MCF 10A (cell line): ENCODE measurements at regions not wholly inside any gene's neighbourhood (a gene's known extent, or its start where the extent isn't known, plus 50 kb on each side); places are given as distances from the start of the nearest gene placed in this dataset.

Experiments
- BruUV-seq: library from RNA; stranded (reverse); fragments of 400-500 nt; replicated peaks from 2 replicates; lab custom pipeline; 2021; lab: Mats Ljungman, UMichigan
- CTCF ChIA-PET: fragments of 300-600 bp; sonication (Branson Sonifier 250); formaldehyde crosslinking; extraction: SDS; loops from one replicate; lab custom pipeline; 2021; ENCODE audit warnings: antibody characterized with exemption, inconsistent platforms; lab: Yijun Ruan, JAX
- POLR2A ChIA-PET: fragments of 300-600, 350-650 bp; sonication (Branson Sonifier 250); formaldehyde crosslinking; extraction: SDS; loops from one replicate; lab custom pipeline; 2020; ENCODE audit warnings: antibody characterized with exemption, inconsistent platforms; lab: Yijun Ruan, JAX
- DNase-seq: peaks from one replicate; pipeline ENCODE4 v3.0.0-alpha.2; 2018; ENCODE audit not compliant: unreplicated experiment
- H3K27ac Mint-ChIP-seq: one replicate; pipeline ENCODE4 v1.8.0; 2022; ENCODE audit warnings: mild to moderate bottlenecking, low read depth, mixed read lengths; ENCODE audit not compliant: unreplicated experiment
- H3K27me3 Mint-ChIP-seq: one replicate; pipeline ENCODE4 v1.8.0; 2022; ENCODE audit warnings: mixed read lengths; ENCODE audit not compliant: insufficient read depth, unreplicated experiment
- H3K36me3 Mint-ChIP-seq: one replicate; pipeline ENCODE4 v1.8.0; 2022; ENCODE audit warnings: mild to moderate bottlenecking, moderate library complexity, mixed read lengths; ENCODE audit not compliant: insufficient read depth, unreplicated experiment
- H3K4me1 Mint-ChIP-seq: one replicate; pipeline ENCODE4 v1.8.0; 2022; ENCODE audit warnings: mixed read lengths; ENCODE audit not compliant: insufficient read depth, unreplicated experiment
- H3K4me3 Mint-ChIP-seq: one replicate; pipeline ENCODE4 v1.8.0; 2022; ENCODE audit warnings: mild to moderate bottlenecking, moderate library complexity, mixed read lengths; ENCODE audit not compliant: unreplicated experiment
- H3K9me3 Mint-ChIP-seq: one replicate; pipeline ENCODE4 v1.8.0; 2022; ENCODE audit warnings: mixed read lengths; ENCODE audit not compliant: unreplicated experiment
- intact Hi-C: fragments of 100-400 bp; cut with micrococcal nuclease; formaldehyde crosslinking; loops from 2 replicates; pipeline ENCODE4 v1.14.1; 2022
- TF ChIP-seq, protein P1 (sequence below): fragments of 200-600 bp; IDR thresholded peaks from one replicate; pipeline ENCODE4 v1.8.0; 2022; ENCODE audit warnings: antibody characterized with exemption, mild to moderate bottlenecking; ENCODE audit not compliant: unreplicated experiment

DNA sequence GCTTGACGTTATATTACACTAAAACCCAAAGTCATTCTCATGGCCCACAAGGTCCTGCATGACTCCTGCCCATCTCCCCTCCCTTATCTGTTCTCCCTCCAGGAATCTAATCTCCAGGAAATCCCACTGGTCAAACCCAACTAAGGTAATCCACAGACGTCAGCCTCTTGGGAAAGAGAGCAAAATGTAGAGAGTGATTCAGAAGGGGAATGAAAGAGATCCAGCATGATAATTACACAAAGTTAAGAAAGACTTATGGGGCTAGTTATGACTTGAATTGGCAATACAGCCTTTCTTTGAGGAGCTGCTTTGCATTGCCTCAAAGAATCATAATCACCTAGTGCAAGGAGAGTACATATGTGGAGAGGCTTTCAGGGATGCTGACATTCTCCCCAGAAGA, 137.8 kb upstream of the MYRIP start:
- intact Hi-C loops, result no loop called here
- H3K4me3 Mint-ChIP-seq, result no peak overlapping the region
- POLR2A ChIA-PET, result interaction anchor here (1.2 to 1.6 kb wide), 5 partner anchors 10 to 640 kb away, joined by 3 to 6 read pairs (median 3); no protein-coding TSS in a partner anchor
- H3K4me1 Mint-ChIP-seq, result peaks cover 15% of the 10 kb centered on the region
- H3K36me3 Mint-ChIP-seq, result no peaks in the 10 kb centered on the region
- H3K27me3 Mint-ChIP-seq, result no peaks in the 10 kb centered on the region
- H3K27ac Mint-ChIP-seq, result no peak overlapping the region
- no TSS peak for BruUV-seq
- CTCF ChIA-PET, result interaction anchor here (0.5 to 4.3 kb wide), 6 partner anchors 22 to 506 kb away, joined by 3 to 41 read pairs (median 4); no protein-coding TSS in a partner anchor
- DNase-seq, result peak; percentile 73
- TF ChIP-seq, protein P1, sequence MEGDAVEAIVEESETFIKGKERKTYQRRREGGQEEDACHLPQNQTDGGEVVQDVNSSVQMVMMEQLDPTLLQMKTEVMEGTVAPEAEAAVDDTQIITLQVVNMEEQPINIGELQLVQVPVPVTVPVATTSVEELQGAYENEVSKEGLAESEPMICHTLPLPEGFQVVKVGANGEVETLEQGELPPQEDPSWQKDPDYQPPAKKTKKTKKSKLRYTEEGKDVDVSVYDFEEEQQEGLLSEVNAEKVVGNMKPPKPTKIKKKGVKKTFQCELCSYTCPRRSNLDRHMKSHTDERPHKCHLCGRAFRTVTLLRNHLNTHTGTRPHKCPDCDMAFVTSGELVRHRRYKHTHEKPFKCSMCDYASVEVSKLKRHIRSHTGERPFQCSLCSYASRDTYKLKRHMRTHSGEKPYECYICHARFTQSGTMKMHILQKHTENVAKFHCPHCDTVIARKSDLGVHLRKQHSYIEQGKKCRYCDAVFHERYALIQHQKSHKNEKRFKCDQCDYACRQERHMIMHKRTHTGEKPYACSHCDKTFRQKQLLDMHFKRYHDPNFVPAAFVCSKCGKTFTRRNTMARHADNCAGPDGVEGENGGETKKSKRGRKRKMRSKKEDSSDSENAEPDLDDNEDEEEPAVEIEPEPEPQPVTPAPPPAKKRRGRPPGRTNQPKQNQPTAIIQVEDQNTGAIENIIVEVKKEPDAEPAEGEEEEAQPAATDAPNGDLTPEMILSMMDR, result no peak
- H3K9me3 Mint-ChIP-seq, result no peaks in the 10 kb centered on the region

DNA sequence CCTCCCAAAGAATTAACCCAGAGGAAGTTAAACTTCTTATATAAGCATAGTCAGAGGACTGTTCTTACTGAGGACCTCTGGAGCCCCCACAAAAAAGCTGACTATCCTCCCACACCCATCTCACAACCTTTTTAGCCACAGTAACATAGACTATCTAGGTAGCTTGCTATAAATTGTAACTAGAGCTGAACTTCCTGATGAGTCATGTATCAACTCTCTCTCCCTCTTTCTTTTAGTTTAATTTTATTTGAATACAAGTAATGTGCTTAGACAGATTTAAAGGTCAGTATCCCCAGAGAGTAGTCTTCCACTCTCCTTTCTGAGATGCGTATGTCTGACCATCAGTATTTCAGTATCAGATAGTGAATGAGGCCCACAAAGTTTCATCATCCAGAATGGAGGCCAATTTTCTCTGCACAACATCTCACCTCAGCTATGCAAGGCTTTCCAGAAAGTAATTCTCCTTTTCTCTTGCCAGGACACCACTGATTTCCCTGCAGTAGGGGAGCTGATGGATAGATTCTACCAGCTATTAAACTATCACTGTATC, 104.0 kb upstream of the MYRIP start:
- H3K9me3 Mint-ChIP-seq, result no peaks in the 10 kb centered on the region
- H3K4me1 Mint-ChIP-seq, result peaks cover 9% of the 10 kb centered on the region
- no peak overlapping the region for H3K4me3 Mint-ChIP-seq
- POLR2A ChIA-PET, result interaction anchor here (1.1 kb wide), 1 partner anchor 34 kb away, joined by 4 read pairs; no protein-coding TSS in a partner anchor
- CTCF ChIA-PET, result interaction anchor here (0.9 to 5.7 kb wide), 6 partner anchors 11 to 477 kb away, joined by 3 to 46 read pairs (median 4); no protein-coding TSS in a partner anchor
- no peaks in the 10 kb centered on the region for H3K27me3 Mint-ChIP-seq
- no peak overlapping the region for H3K27ac Mint-ChIP-seq
- TF ChIP-seq, protein P1, result no peak
- intact Hi-C loops, result loop anchor here (5.0 kb wide), 1 partner anchor 163 kb away; no protein-coding TSS in a partner anchor
- no peak for DNase-seq
- BruUV-seq, result no TSS peak
- H3K36me3 Mint-ChIP-seq, result no peaks in the 10 kb centered on the region

DNA sequence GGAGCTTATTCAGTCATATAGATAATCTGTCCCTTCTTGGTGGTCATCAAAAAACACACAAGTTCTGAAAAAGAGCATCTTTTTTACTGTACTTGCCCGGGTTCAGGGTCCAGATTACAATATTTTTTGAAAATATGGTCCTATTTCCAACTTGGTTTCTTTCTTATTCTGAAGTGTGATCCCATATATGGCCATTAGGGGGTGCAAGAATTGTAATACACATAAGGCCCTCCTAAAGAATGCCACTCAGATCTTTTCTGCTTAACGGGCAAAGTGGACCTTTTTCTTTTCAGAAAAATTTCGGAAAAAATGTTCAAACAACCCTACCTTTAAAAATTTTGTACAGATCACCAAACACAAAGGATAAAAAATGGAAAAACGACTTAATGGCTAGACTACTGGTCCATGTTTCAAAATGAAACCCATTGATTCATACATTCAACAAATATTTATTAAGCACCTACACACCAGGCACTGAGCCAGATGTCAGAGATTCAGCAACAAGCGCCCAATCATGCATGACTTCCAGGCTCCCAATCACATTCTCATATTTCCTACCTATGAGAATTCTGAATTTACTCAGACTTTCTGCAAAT, 102.0 kb upstream of the MYRIP start:
- H3K4me3 Mint-ChIP-seq, result no peak overlapping the region
- DNase-seq, result peak; percentile 43

More for the DNA sequence above, 102.0 kb upstream of the MYRIP start:
- no peaks in the 10 kb centered on the region for H3K36me3 Mint-ChIP-seq
- no peak overlapping the region for H3K27ac Mint-ChIP-seq
- CTCF ChIA-PET, result interaction anchor here (0.6 to 5.7 kb wide), 9 partner anchors 17 to 601 kb away, joined by 3 to 46 read pairs (median 3); no protein-coding TSS in a partner anchor
- BruUV-seq, result no TSS peak
- H3K4me1 Mint-ChIP-seq, result peaks cover 9% of the 10 kb centered on the region
- H3K9me3 Mint-ChIP-seq, result peaks cover 2% of the 10 kb centered on the region
- POLR2A ChIA-PET, result no interaction called here
- H3K27me3 Mint-ChIP-seq, result no peaks in the 10 kb centered on the region
- TF ChIP-seq, protein P1, result peak; percentile 32
- intact Hi-C loops, result loop anchor here (1.0 to 5.0 kb wide), 2 partner anchors 165 to 472 kb away; no protein-coding TSS in a partner anchor
